ENCODE measurements at regions not wholly inside any gene's neighbourhood (a gene's known extent, or its start where the extent isn't known, plus 50 kb on each side); places are given as distances from the start of the nearest gene placed in this dataset.

GRCh38 chr9:100865111-100865510 lies 163.4 kb upstream of the PLPPR1 start:
- Histone ChIP-seq H3K4me3 (no peak overlapping the region), H3K27me3 (no peaks in the 10 kb centered on the region), H3K36me3 (no peaks in the 10 kb centered on the region), H3K4me1 (no peaks in the 10 kb centered on the region), H3K9me3 (no peaks in the 10 kb centered on the region), H3K27ac (no peak overlapping the region)
- no peak for DNase-seq
- TF ChIP-seq CTCF (IDR thresholded peaks at IDR 0.05) (no peak), POLR2A (IDR thresholded peaks at IDR 0.05) (no peak)

- H3K9me3 ChIP-seq = no peaks in the 10 kb centered on the region
- H3K4me1 ChIP-seq = no peaks in the 10 kb centered on the region
- H3K27me3 ChIP-seq = no peaks in the 10 kb centered on the region
- TF ChIP-seq POLR2A (IDR thresholded peaks at IDR 0.05) (no peak), CTCF (IDR thresholded peaks at IDR 0.05) (no peak)
- no peak for DNase-seq
- no peak overlapping the region for H3K27ac ChIP-seq
- H3K36me3 ChIP-seq = no peaks in the 10 kb centered on the region
- H3K4me3 ChIP-seq = no peak overlapping the region
These were observed 162.9 kb upstream of the PLPPR1 start for GRCh38 chr9:100865648-100866047.

- Histone ChIP-seq H3K27ac (no peak overlapping the region), H3K9me3 (no peaks in the 10 kb centered on the region), H3K27me3 (no peaks in the 10 kb centered on the region), H3K4me3 (no peak overlapping the region), H3K4me1 (no peaks in the 10 kb centered on the region), H3K36me3 (no peaks in the 10 kb centered on the region)
- no peak for TF ChIP-seq CTCF (IDR thresholded peaks at IDR 0.05)
- no peak for TF ChIP-seq POLR2A (IDR thresholded peaks at IDR 0.05)
- DNase-seq = no peak
These were observed 159.2 kb upstream of the PLPPR1 start for GRCh38 chr9:100869326-100869725.

- no peak overlapping the region for H3K4me3 ChIP-seq
- H3K4me1 ChIP-seq = no peaks in the 10 kb centered on the region
- no peaks in the 10 kb centered on the region for H3K9me3 ChIP-seq
- no peaks in the 10 kb centered on the region for H3K36me3 ChIP-seq
- no peaks in the 10 kb centered on the region for H3K27me3 ChIP-seq
- no peak for TF ChIP-seq POLR2A (IDR thresholded peaks at IDR 0.05)
- no peak for TF ChIP-seq CTCF (IDR thresholded peaks at IDR 0.05)
- DNase-seq = no peak
- H3K27ac ChIP-seq = no peak overlapping the region
These were observed 148.6 kb upstream of the PLPPR1 start for GRCh38 chr9:100879884-100880283.

GRCh38 chr9:100880284-100880683 lies 148.2 kb upstream of the PLPPR1 start:
- H3K9me3 ChIP-seq = no peaks in the 10 kb centered on the region
- H3K4me3 ChIP-seq = no peak overlapping the region
- H3K4me1 ChIP-seq = no peaks in the 10 kb centered on the region
- TF ChIP-seq POLR2A (IDR thresholded peaks at IDR 0.05) = no peak
- no peak for TF ChIP-seq CTCF (IDR thresholded peaks at IDR 0.05)
- H3K27me3 ChIP-seq = no peaks in the 10 kb centered on the region
- no peak overlapping the region for H3K27ac ChIP-seq
- DNase-seq = no peak
- no peaks in the 10 kb centered on the region for H3K36me3 ChIP-seq

GRCh38 chr9:100884518-100884917 lies 144.0 kb upstream of the PLPPR1 start:
- H3K27ac ChIP-seq = no peak overlapping the region
- no peak for TF ChIP-seq CTCF (IDR thresholded peaks at IDR 0.05)
- no peak for TF ChIP-seq POLR2A (IDR thresholded peaks at IDR 0.05)
- no peak overlapping the region for H3K4me3 ChIP-seq
- H3K4me1 ChIP-seq = no peaks in the 10 kb centered on the region
- H3K27me3 ChIP-seq = no peaks in the 10 kb centered on the region
- H3K9me3 ChIP-seq = no peaks in the 10 kb centered on the region
- DNase-seq = no peak
- H3K36me3 ChIP-seq = no peaks in the 10 kb centered on the region

Data from Peyer's patch (tissue), 4 donors.